ENCODE measurements at regions not wholly inside any gene's neighbourhood (a gene's known extent, or its start where the extent isn't known, plus 50 kb on each side); places are given as distances from the start of the nearest gene placed in this dataset.

GRCh38 chr10:57754803-57755202, 512.9 kb downstream of the IPMK start:
- TF ChIP-seq CTCF (IDR thresholded peaks at IDR 0.05) (no peak), POLR2A (IDR thresholded peaks at IDR 0.05) (no peak), POLR2AphosphoS5 (IDR thresholded peaks at IDR 0.05) (no peak), EP300 (IDR thresholded peaks at IDR 0.05) (no peak)

Measured in stomach (tissue), 4 donors.